Adipocyte (in vitro differentiated cells): ENCODE measurements at regions not wholly inside any gene's neighbourhood (a gene's known extent, or its start where the extent isn't known, plus 50 kb on each side); places are given as distances from the start of the nearest gene placed in this dataset.
"Not testable (repeated sequence)": the region's sequence is repeated elsewhere in the genome, so short reads cannot be mapped to it uniquely, and the experiment has no call there.

Experiments
- DNase-seq: peaks from one replicate; pipeline ENCODE4 v3.0.0-alpha.2; 2015; ENCODE audit warnings: low read depth
- H3K27me3 ChIP-seq: replicated peaks from 2 replicates; pipeline ENCODE4 v1.7.0; 2013; ENCODE audit warnings: mild to moderate bottlenecking, low read length, moderate library complexity; ENCODE audit not compliant: control insufficient read depth, insufficient read depth
- H3K36me3 ChIP-seq: 2 replicates; pipeline ENCODE4 v1.7.0; 2013; ENCODE audit warnings: low read length, mild to moderate bottlenecking, moderate library complexity; ENCODE audit not compliant: control insufficient read depth, insufficient read depth, severe bottlenecking
- H3K4me1 ChIP-seq: 2 replicates; pipeline ENCODE4 v1.7.0; 2013; ENCODE audit warnings: mild to moderate bottlenecking, low read length, moderate library complexity; ENCODE audit not compliant: control insufficient read depth, insufficient read depth
- H3K4me3 ChIP-seq: 2 replicates; pipeline ENCODE4 v1.7.0; 2013; ENCODE audit warnings: mild to moderate bottlenecking, low read length, moderate library complexity
- H3K9ac ChIP-seq: 2 replicates; pipeline ENCODE4 v1.7.0; 2013; ENCODE audit warnings: mild to moderate bottlenecking, low read length, moderate library complexity
- H3K9me3 ChIP-seq: 2 replicates; pipeline ENCODE4 v1.7.0; 2013; ENCODE audit warnings: mild to moderate bottlenecking, low read length, moderate library complexity; ENCODE audit not compliant: control insufficient read depth

DNA sequence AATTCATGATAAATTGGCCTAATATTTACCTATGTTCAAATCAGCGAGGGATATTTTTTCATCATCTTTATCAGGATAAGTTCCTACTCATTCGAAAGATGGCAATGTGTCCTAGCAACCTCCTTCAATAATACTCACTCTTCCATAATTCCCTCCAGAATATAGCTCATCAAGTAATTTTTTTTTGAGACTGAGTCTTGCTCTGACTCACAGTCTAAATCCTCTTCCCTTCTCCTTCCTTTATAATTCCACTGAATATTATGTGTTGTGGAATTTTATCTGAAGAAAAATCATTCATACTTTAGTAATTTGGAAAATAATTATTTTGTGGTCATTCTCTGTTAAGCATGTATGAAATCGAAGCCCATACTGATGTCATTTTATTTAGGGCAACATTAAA lies 663.8 kb downstream of the FLRT2 start:
- Histone ChIP-seq H3K9me3 (no peaks in the 10 kb centered on the region), H3K27me3 (no peaks in the 10 kb centered on the region), H3K4me1 (no peaks in the 10 kb centered on the region), H3K9ac (no peak overlapping the region), H3K36me3 (no peaks in the 10 kb centered on the region), H3K4me3 (no peak overlapping the region)
- no peak for DNase-seq

DNA sequence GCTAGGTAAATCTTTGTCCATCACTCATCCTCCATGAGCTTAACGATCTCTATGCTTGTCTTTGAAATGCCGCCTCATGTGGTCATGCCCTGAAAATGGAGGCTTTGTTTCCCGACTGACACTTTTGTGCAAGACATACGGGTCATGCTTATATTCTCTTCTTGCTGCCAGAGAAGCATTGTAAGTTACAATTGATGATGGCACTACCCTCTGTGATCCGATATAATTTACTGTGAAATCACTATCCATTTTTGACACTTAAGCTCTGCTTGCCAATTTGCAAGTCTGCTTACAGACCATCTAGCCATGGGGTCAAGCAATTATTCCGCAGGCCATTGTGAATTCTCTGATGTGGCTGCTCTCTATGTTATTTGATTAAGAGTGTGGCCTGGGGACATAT lies 650.0 kb downstream of the FLRT2 start:
- Histone ChIP-seq H3K9me3 (no peaks in the 10 kb centered on the region), H3K27me3 (no peaks in the 10 kb centered on the region), H3K4me1 (no peaks in the 10 kb centered on the region), H3K4me3 (no peak overlapping the region), H3K36me3 (no peaks in the 10 kb centered on the region), H3K9ac (no peak overlapping the region)
- DNase-seq: no peak

DNA sequence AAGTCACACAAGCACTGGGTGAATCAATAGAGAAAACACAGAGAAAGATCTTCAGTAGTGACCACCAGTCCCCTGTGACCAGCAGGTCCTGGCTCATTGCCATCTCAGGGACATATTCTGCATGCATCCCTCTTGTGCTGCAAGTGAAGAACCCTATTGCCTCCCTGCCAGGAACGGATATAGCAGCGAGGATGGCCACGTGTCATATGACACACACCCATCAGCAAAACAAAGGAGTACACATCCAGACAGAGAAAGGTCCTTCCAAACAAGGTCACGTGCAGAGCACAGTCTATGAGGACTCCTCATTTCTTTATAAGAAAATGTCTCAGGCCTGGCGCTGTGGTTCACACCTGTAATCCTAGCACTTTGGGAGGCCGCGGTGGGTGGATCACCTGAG lies 638.4 kb downstream of the FLRT2 start:
- no peak overlapping the region for H3K9ac ChIP-seq
- no peaks in the 10 kb centered on the region for H3K9me3 ChIP-seq
- no peaks in the 10 kb centered on the region for H3K4me1 ChIP-seq
- no peak overlapping the region for H3K4me3 ChIP-seq
- H3K27me3 ChIP-seq: no peaks in the 10 kb centered on the region
- no peak for DNase-seq
- H3K36me3 ChIP-seq: no peaks in the 10 kb centered on the region

DNA sequence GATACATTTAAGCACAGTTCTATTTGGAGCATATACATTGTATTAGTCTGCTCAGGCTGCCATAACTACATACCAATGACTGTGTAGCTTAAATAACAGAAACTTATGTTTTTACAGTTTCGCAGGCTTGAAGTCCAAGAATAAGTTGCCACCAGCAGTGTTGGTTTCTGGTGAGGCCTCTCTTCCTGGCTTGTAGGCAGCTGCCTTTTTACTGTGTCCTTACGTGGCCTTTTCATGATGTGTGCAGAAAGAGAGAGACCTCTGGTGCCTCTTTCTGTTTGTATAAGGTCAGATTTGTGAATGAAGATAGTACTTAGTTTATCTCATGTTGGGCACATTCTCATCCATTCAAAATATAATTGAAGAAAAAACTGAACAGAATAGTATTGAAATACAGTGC lies 636.6 kb downstream of the FLRT2 start:
- no peak overlapping the region for H3K4me3 ChIP-seq
- H3K27me3 ChIP-seq: no peaks in the 10 kb centered on the region
- H3K4me1 ChIP-seq: no peaks in the 10 kb centered on the region
- H3K36me3 ChIP-seq: no peaks in the 10 kb centered on the region
- H3K9me3 ChIP-seq: no peaks in the 10 kb centered on the region
- no peak overlapping the region for H3K9ac ChIP-seq
- DNase-seq: no peak

DNA sequence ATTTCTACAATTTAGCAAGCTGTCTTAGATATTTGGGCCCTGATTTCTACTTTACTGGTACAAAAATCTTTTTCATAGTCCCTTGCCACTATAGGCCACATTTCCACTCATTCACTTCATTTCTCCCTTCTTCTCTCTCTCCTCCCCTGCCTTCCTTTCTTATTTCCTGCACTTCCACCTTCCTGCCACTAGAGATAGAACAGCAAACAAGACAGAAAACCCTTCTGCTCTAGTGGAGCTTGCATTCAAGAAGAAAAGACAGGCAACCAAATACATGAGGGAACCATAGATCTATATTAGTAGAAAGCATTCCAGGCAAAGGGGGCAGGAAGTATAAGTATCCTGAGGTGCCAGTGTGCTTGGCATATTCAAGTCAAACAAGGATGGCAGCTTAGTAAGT lies 623.5 kb downstream of the FLRT2 start:
- Histone ChIP-seq H3K4me1 (no peaks in the 10 kb centered on the region), H3K4me3 (no peak overlapping the region), H3K9ac (no peak overlapping the region), H3K9me3 (no peaks in the 10 kb centered on the region), H3K27me3 (no peaks in the 10 kb centered on the region), H3K36me3 (no peaks in the 10 kb centered on the region)
- no peak for DNase-seq

DNA sequence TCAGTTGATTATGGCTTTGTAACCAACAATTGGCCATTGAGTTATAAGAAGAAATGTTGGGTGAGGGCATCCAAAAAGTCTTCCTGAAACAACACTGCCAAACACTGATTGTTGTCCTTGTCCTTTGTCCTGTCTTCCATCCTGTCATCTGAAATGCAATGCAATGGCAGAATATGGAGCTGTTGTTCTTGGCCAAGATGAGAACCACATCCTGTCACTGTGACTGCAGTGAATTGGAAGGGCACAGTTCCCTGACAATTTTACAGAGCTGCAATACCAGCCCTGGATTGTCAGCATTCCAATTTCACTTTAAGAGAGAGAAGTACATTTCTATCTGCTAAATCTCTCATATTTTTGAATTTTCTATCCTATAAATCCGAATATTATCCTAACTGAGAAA lies 613.3 kb downstream of the FLRT2 start:
- H3K4me1 ChIP-seq: no peaks in the 10 kb centered on the region
- H3K9ac ChIP-seq: no peak overlapping the region
- no peak overlapping the region for H3K4me3 ChIP-seq
- no peaks in the 10 kb centered on the region for H3K36me3 ChIP-seq
- H3K27me3 ChIP-seq: no peaks in the 10 kb centered on the region
- DNase-seq: no peak
- H3K9me3 ChIP-seq: no peaks in the 10 kb centered on the region

DNA sequence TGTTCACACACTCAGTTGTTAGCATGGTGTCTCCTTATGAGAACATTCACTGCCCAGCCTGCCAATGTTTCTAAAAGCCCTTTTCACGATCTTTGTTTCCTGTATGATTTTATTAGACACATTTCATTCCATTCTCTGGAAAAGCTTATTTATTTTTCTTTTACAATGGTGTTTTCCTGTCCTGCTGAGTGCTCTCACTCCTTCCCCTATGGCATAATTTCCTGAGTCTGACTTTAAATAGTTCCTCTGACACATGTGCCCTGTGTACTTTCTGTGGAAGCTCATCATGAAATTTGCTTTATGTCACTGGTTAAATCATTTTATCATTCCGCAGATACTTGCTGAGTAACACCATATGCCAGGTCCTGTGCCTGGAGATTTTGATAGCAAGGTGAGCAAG lies 612.0 kb downstream of the FLRT2 start:
- Histone ChIP-seq H3K4me1 (no peaks in the 10 kb centered on the region), H3K27me3 (no peaks in the 10 kb centered on the region), H3K9me3 (no peaks in the 10 kb centered on the region), H3K9ac (no peak overlapping the region), H3K36me3 (no peaks in the 10 kb centered on the region), H3K4me3 (no peak overlapping the region)
- DNase-seq: no peak

DNA sequence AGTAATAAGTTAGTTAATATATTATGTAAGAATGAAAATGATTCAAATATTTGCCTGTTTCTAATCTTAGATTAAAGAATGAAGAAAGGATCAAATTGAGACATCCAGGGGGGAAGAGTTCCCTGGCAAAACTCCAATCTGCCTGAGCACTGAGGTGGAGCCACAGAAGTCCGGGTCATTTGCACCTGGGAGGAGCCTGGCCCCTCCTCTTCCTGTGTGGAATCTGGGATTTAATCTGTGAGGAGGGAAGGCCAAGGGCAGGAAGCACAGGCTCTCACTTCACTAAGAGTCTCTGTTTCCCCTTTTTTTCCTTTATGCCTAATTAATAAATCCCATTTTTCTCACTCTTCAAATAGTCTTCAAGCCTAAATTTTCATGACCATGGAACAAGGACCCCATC lies 599.5 kb downstream of the FLRT2 start:
- Histone ChIP-seq H3K9ac (no peak overlapping the region), H3K4me3 (no peak overlapping the region), H3K4me1 (no peaks in the 10 kb centered on the region), H3K27me3 (no peaks in the 10 kb centered on the region), H3K9me3 (no peaks in the 10 kb centered on the region), H3K36me3 (no peaks in the 10 kb centered on the region)
- DNase-seq: no peak

DNA sequence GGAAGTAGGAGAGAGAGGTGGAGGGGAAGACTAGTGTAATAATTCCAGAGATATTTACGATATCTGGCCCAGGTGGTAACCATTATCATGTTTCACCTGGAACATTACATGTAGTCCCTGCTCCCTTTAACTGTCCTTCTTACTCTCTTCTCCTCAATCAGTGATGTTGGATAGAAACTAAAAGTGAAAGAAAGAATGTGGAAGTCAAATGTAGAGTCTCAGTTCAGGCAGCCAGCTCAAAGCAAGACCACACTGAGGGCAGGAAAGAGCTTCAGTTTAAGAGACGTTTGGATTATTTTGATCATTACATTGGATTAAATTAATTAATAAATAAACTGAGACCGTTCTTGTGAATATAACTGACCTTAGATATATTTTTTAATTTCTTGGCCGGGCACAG lies 594.4 kb downstream of the FLRT2 start:
- Histone ChIP-seq H3K9ac (no peak overlapping the region), H3K4me3 (no peak overlapping the region), H3K4me1 (no peaks in the 10 kb centered on the region), H3K9me3 (no peaks in the 10 kb centered on the region), H3K27me3 (no peaks in the 10 kb centered on the region), H3K36me3 (no peaks in the 10 kb centered on the region)
- DNase-seq: no peak

DNA sequence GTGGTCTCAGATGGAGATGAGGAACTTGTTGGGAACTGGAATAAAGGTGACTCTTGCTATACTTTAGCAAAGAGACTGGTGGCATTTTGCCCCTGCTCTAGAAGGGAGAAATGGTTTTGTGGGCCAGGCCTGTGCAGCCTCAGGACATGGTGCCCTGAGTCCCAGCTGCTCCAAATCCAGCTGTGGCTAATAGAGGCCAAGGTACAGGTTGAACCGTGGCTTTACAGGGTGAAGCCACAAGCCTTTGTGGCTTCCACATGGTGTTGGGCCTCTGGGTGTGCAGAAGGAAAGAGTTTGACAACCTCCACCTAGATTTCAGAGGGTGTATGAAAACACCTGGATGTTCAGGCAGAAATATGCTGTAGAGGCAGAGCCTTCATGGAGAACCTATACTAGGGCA lies 586.0 kb downstream of the FLRT2 start:
- Histone ChIP-seq H3K9ac (no peak overlapping the region), H3K27me3 (no peaks in the 10 kb centered on the region), H3K36me3 (no peaks in the 10 kb centered on the region), H3K4me1 (no peaks in the 10 kb centered on the region), H3K4me3 (no peak overlapping the region), H3K9me3 (no peaks in the 10 kb centered on the region)
- DNase-seq: no peak

DNA sequence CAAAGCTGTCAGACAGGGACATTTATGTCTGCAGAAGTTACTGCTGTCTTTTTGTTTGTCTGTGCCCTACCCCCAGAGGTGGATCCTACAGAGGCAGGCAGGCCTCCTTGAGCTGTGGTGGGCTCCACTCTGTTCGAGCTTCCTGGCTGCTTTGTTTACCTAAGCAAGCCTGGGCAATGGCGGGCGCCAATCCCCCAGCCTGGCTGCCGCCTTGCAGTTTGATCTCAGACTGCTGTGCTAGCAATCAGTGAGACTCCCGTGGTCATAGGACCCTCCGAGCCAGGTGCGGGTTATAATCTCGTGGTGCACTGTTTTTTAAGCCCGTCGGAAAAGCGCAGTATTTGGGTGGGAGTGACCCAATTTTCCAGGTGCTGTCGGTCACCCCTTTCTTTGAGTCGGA lies 580.9 kb downstream of the FLRT2 start:
- not testable (repeated sequence) for H3K9me3 ChIP-seq, H3K27me3 ChIP-seq, H3K4me3 ChIP-seq, H3K9ac ChIP-seq, H3K4me1 ChIP-seq, DNase-seq, H3K36me3 ChIP-seq

DNA sequence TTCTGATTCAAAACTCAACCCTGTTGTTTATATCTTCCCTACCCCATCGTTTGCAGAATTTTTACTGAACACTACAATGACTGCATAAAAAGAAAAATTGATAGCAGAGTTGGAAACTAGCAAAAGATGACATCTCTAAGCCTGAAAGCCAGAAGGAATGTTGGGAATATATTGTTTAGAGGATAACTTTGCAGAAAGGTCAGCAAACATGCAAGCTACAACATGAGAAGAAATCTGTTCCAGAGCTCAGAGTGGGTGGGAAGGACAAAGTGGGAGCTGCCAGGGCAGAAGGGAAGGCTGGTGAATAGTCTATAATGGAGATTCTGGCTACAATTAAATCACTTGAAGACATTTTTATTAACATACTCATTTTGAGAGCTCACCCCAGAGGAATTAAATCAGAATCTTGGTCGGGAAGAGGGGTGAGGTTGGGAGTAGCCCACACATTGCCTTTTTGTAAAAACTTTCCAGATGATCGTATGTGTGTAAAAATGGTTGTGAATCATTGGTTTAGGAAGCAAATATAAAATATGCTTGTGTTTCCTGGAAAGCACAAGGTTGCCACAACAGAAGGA lies 574.8 kb downstream of the FLRT2 start:
- no peak for DNase-seq
- Histone ChIP-seq H3K27me3 (no peaks in the 10 kb centered on the region), H3K9me3 (no peaks in the 10 kb centered on the region), H3K4me1 (no peaks in the 10 kb centered on the region), H3K36me3 (no peaks in the 10 kb centered on the region), H3K4me3 (no peak overlapping the region), H3K9ac (no peak overlapping the region)
